Osteocyte (in vitro differentiated cells): ENCODE measurements at regions not wholly inside any gene's neighbourhood (a gene's known extent, or its start where the extent isn't known, plus 50 kb on each side); places are given as distances from the start of the nearest gene placed in this dataset.
A peak's percentile ranks its signal among the peaks of the same experiment; 100 is the strongest.

Experiments used
- DNase-seq: peaks from one replicate; pipeline ENCODE4 v3.0.0; 2021; ENCODE audit warnings: mixed read lengths; ENCODE audit not compliant: unreplicated experiment; ENCODE audit errors: extremely low spot score
- H3K27ac Mint-ChIP-seq: one replicate; pipeline ENCODE4 v1.8.0; 2021; ENCODE audit warnings: mild to moderate bottlenecking, mixed read lengths; ENCODE audit not compliant: unreplicated experiment
- H3K27me3 Mint-ChIP-seq: one replicate; pipeline ENCODE4 v1.8.0; 2021; ENCODE audit warnings: mixed read lengths; ENCODE audit not compliant: unreplicated experiment
- H3K36me3 Mint-ChIP-seq: one replicate; pipeline ENCODE4 v1.8.0; 2021; ENCODE audit warnings: mixed read lengths; ENCODE audit not compliant: unreplicated experiment
- H3K4me1 Mint-ChIP-seq: one replicate; pipeline ENCODE4 v1.8.0; 2021; ENCODE audit warnings: mixed read lengths; ENCODE audit not compliant: unreplicated experiment
- H3K4me3 Mint-ChIP-seq: one replicate; pipeline ENCODE4 v1.8.0; 2021; ENCODE audit warnings: mild to moderate bottlenecking, moderate library complexity, mixed read lengths; ENCODE audit not compliant: unreplicated experiment
- H3K9me3 Mint-ChIP-seq: one replicate; pipeline ENCODE4 v1.8.0; 2021; ENCODE audit warnings: mixed read lengths; ENCODE audit not compliant: unreplicated experiment
- TF ChIP-seq, protein P1 (sequence below): fragments of 200-600 bp; sonication (generic); IDR thresholded peaks from 2 replicates; pipeline ENCODE4 v1.5.0; 2021; ENCODE audit warnings: antibody characterized with exemption, mild to moderate bottlenecking, moderate library complexity

DNA sequence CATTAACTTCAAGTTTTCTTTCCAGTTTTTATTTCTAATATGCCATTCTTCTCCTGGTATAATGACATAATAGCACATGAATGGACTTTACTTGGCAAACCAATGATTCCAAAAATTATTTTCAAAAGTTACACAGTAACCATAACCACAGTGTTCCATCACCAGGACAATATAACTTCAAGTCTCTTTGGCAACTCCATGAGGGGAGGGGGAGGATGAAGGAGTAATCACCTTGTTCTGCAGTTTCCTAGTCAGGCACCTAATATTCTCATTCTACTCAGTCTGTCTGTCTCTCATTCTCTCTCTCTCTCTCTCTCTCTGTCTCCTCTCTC, 66.6 kb downstream of the BTG1 start:
- Mint-ChIP-seq H3K27ac (peak overlapping the region; percentile 95), H3K36me3 (no peaks in the 10 kb centered on the region), H3K9me3 (no peaks in the 10 kb centered on the region), H3K4me3 (no peak overlapping the region), H3K27me3 (no peaks in the 10 kb centered on the region), H3K4me1 (peaks cover 85% of the 10 kb centered on the region)
- TF ChIP-seq, protein P1, sequence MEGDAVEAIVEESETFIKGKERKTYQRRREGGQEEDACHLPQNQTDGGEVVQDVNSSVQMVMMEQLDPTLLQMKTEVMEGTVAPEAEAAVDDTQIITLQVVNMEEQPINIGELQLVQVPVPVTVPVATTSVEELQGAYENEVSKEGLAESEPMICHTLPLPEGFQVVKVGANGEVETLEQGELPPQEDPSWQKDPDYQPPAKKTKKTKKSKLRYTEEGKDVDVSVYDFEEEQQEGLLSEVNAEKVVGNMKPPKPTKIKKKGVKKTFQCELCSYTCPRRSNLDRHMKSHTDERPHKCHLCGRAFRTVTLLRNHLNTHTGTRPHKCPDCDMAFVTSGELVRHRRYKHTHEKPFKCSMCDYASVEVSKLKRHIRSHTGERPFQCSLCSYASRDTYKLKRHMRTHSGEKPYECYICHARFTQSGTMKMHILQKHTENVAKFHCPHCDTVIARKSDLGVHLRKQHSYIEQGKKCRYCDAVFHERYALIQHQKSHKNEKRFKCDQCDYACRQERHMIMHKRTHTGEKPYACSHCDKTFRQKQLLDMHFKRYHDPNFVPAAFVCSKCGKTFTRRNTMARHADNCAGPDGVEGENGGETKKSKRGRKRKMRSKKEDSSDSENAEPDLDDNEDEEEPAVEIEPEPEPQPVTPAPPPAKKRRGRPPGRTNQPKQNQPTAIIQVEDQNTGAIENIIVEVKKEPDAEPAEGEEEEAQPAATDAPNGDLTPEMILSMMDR: no peak
- no peak for DNase-seq

DNA sequence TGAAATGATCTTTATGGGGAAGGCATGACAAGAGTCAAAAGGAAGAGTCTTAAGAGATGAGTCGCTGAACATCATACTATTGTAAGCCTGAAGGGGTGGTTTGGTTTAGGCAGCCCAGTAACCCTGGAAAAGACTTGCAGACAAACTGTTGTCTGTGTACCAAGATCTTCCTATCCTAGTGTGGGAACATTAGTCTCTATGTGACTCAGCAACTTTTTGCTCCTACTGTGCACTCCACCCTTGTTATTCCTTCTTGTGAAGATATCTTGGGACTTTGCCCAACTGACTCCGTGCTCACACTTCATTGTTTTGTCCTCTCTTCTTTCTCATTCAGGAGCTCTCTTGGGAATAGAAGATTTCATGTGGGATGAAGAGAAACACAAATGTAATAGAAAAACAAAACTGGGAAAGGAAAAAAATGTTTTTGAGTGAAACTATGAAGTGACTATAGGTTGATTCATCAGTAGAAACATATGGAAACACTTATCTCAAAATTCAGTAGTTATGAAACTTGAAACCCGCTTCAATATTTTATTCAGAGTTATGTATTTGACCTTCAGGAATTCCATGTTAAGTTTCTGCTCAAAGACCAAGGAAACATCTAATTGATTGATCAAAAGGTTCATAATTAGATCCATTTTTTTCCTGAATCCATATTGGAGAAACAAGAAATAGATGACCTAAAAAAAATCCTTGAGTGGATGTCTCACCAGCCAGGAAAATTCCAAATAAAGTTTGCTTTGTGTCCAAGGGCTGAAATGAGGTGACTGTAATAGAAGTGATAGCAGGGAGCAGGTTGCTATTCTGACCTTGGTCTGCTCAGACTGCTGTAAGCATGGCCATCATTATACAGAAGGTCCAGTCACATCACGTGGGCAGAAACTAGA, 67.2 kb downstream of the BTG1 start:
- DNase-seq: peak; percentile 86
- Mint-ChIP-seq H3K4me3 (no peak overlapping the region), H3K27ac (peak overlapping the region; percentile 95), H3K9me3 (no peaks in the 10 kb centered on the region), H3K4me1 (peaks cover 83% of the 10 kb centered on the region), H3K27me3 (no peaks in the 10 kb centered on the region), H3K36me3 (no peaks in the 10 kb centered on the region)
- TF ChIP-seq, protein P1: no peak

DNA sequence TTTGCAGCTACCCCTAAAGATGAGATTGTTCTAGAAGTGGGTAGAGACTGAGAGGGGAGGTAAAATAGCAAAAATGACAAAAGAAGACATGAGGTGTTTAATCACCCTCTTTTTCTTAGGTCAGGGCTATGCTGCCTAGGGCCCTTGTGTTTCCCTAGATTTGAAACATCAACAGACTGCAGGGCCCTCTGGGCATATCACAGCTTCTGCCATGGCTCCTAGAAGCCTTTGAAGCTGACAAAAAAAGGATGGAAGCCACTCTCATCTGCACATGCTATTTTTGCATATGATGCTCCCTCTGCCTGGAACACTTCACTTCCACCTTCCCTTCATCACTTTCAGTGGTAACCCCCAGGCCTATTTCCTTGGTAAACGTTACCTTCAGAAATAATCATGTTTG, 68.1 kb downstream of the BTG1 start:
- DNase-seq: no peak
- Mint-ChIP-seq H3K27ac (peak overlapping the region; percentile 95), H3K4me1 (peaks cover 81% of the 10 kb centered on the region), H3K4me3 (no peak overlapping the region), H3K27me3 (no peaks in the 10 kb centered on the region), H3K36me3 (no peaks in the 10 kb centered on the region), H3K9me3 (no peaks in the 10 kb centered on the region)
- TF ChIP-seq, protein P1: no peak

DNA sequence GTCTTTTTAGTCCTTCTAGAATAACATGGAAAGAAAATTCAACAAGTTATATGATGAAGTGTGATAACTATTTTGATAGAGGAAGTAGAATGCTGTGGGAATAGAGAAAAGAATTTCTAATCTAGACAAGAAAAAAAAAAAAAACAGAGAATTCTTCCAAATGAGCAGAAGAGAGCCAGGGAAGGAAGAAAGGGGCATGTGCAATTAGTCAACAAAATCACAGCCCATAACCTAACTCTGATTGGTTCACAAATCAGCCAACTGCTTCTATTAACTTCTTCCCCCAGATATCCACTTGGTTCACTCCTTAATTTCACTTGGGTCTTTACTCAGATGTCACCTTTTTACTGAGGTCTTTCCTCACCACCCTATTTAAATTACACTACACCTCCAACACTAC, 69.5 kb downstream of the BTG1 start:
- Mint-ChIP-seq H3K36me3 (no peaks in the 10 kb centered on the region), H3K27me3 (no peaks in the 10 kb centered on the region), H3K27ac (peak overlapping the region; percentile 95), H3K4me3 (peak overlapping the region; percentile 4), H3K9me3 (no peaks in the 10 kb centered on the region), H3K4me1 (peaks cover 68% of the 10 kb centered on the region)
- TF ChIP-seq, protein P1: no peak
- DNase-seq: no peak

DNA sequence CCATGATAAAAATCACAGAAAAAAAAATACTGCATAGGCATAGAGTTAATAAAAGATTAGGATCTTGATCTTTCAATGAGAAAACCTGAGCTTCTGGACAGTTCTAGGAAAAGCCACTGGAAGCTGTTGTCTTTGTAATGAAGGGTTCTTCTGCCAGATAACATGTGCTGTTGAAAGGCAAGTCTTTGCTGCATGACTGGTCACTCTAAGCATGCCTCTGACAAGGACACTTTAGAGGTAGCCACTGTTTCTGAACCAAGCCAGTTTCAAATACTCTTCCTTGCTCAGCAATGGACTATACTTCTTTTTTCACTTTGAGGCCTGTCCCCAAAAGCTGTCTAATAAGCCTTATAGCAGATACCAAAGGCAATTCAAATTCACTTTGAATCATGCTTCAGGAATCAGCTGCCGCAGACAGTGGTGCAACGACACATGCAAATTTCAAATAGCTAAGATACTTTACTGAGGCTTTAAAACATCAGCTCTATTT, 70.2 kb downstream of the BTG1 start:
- Mint-ChIP-seq H3K9me3 (no peaks in the 10 kb centered on the region), H3K4me1 (peaks cover 63% of the 10 kb centered on the region), H3K27ac (peak overlapping the region; percentile 95), H3K4me3 (no peak overlapping the region), H3K36me3 (no peaks in the 10 kb centered on the region), H3K27me3 (no peaks in the 10 kb centered on the region)
- TF ChIP-seq, protein P1: no peak
- no peak for DNase-seq
